Urinary bladder (tissue), 3 donors: ENCODE measurements at regions not wholly inside any gene's neighbourhood (a gene's known extent, or its start where the extent isn't known, plus 50 kb on each side); places are given as distances from the start of the nearest gene placed in this dataset.
"Not testable (repeated sequence)": the region's sequence is repeated elsewhere in the genome, so short reads cannot be mapped to it uniquely, and the experiment has no call there.

Source experiments
- DNase-seq: peaks from one replicate; pipeline ENCODE4 v3.0.0-alpha.2; 2015; ENCODE audit errors: extremely low spot score
- H3K27ac ChIP-seq: one replicate; pipeline ENCODE4 v1.5.1; 2013; ENCODE audit warnings: low read depth, mild to moderate bottlenecking, moderate library complexity
- H3K36me3 ChIP-seq: one replicate; pipeline ENCODE4 v1.6.1; 2013; ENCODE audit warnings: mild to moderate bottlenecking, moderate library complexity; ENCODE audit not compliant: insufficient read depth
- H3K4me1 ChIP-seq: one replicate; pipeline ENCODE4 v1.6.1; 2013; ENCODE audit warnings: mild to moderate bottlenecking, moderate library complexity; ENCODE audit not compliant: insufficient read depth
- H3K4me3 ChIP-seq: one replicate; pipeline ENCODE4 v1.5.1; 2013; ENCODE audit warnings: low read depth, low read length
- WGBS: extraction: QIAGEN DNeasy Blood & Tissue Kit; methylation state at CpG from one replicate; pipeline ENCODE4 v1.1.7; 2013; 5-methylcytosine and 5-hydroxymethylcytosine counted together
- donor health status: healthy with polysubstance abuse.
- donor health status: healthy.

DNA sequence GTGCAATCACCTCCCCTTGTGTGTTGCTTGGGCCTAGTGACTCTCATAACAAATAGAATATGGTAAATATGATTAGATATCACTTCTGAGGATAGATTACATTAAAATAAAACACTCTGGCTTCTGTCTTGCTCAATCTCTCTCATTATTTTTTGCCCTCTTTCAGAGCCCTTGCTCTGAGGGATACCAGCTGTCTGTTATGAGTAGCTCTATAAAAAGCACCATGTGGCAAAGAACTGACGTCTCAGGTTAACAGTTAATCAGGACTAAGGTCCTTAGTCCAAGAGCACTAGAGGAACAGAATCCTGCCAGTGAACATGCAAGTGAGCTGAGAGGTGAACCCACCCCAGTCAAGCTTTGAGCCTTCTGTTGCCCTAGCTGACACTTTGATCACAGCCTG, 402.2 kb upstream of the HTR1E start:
- Histone ChIP-seq H3K27ac (no peak overlapping the region), H3K4me3 (no peak overlapping the region), H3K36me3 (no peaks in the 10 kb centered on the region), H3K4me1 (no peaks in the 10 kb centered on the region)
- no peak for DNase-seq
- WGBS, result 16% methylated on average over 1 of the region's 1 CpG

DNA sequence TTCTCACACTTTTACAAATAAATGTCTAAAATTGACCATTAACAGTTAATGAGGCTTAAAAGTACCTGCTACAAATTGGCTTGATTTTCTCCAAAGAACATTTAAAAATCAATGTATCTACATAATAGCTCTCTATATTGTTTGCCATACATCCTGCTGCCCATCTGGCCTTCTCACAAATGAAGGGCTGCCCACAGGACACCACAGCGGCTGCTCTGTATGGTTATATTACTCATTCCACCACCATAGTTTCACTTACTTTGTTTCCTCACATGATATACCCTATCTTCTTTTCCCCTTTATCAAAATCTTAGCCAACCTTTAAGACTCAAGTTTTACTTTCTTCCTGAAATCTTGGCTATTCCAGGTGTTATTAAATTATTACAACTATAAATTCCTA, 407.7 kb upstream of the HTR1E start:
- no peaks in the 10 kb centered on the region for H3K4me1 ChIP-seq
- no peaks in the 10 kb centered on the region for H3K36me3 ChIP-seq
- 90% methylated on average over 1 of the region's 1 CpG for WGBS

DNA sequence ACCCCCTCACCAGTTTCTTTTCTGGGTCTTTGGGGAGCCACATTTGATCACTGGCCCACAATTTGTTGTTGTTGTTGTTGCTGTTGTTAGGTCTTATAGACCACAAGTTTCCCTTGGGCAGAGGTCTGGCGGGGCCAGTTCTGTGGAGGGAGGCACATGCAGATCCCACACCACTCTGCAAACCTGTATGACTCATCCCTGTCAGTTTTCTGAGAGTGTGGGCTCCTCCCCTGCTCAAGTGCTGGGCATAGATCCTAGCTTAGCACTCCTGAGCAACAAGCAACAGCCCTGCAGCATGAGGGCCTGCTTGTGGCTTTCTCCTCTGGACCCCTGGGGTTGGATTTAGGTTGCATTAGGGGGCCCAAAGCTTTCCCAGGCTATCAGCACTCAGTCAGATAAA, 411.1 kb upstream of the HTR1E start:
- 36% methylated on average over 1 of the region's 1 CpG for WGBS
- no peaks in the 10 kb centered on the region for H3K36me3 ChIP-seq
- H3K27ac ChIP-seq, result no peak overlapping the region
- no peak for DNase-seq
- no peak overlapping the region for H3K4me3 ChIP-seq
- H3K4me1 ChIP-seq, result no peaks in the 10 kb centered on the region

More for the DNA sequence above, 407.7 kb upstream of the HTR1E start:
- Histone ChIP-seq H3K4me3 (no peak overlapping the region), H3K27ac (no peak overlapping the region)
- no peak for DNase-seq

GRCh38 chr6:86516087-86516486, 421.2 kb upstream of the HTR1E start:
- Histone ChIP-seq H3K4me3 (no peak overlapping the region), H3K4me1 (no peaks in the 10 kb centered on the region), H3K36me3 (no peaks in the 10 kb centered on the region), H3K27ac (no peak overlapping the region)
- WGBS, result 75% methylated on average over 4 of the region's 4 CpGs
- DNase-seq, result no peak

DNA sequence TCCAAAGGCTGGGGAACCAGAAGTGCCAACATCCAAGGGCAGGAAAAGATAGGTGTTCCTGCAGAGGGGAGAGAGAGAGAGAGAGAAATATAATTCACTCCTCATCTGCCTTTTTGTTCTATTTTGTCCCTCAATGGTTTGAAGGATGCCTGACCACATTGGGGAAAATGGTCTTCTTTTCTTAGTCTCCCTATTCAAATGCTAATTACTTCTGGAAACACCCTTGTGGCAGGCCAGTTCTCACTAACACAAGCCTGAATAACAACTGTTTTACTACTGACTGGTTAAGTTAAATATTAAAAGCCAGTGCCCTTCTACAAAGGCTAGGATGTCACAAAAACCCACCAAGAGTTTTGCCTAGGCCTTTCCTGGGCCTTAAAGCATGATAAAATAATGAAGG, 425.4 kb upstream of the HTR1E start:
- Histone ChIP-seq H3K4me1 (no peaks in the 10 kb centered on the region), H3K27ac (no peak overlapping the region), H3K36me3 (no peaks in the 10 kb centered on the region), H3K4me3 (no peak overlapping the region)
- no peak for DNase-seq

DNA sequence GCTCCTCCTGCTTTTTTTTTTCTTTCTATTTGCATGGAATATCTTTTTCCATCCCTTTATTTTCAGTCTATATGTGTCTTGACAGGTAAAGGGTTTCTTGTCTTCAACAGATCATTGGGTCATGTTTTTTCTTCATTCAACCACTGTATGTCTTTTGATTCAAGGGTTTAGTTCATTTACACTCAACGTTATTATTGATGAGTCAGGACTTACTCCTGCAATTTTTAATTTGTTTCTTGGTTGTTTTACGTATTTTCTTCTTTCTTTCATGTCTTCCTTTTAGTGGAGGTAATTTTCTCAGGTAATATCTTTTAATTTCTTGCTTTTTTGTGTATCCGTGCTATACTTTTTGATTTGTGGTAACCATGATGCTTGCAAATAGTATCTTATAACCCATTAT, 429.1 kb upstream of the HTR1E start:
- 70% methylated on average over 3 of the region's 3 CpGs for WGBS
- DNase-seq, result no peak
- Histone ChIP-seq H3K36me3 (no peaks in the 10 kb centered on the region), H3K27ac (no peak overlapping the region), H3K4me3 (no peak overlapping the region), H3K4me1 (no peaks in the 10 kb centered on the region)

DNA sequence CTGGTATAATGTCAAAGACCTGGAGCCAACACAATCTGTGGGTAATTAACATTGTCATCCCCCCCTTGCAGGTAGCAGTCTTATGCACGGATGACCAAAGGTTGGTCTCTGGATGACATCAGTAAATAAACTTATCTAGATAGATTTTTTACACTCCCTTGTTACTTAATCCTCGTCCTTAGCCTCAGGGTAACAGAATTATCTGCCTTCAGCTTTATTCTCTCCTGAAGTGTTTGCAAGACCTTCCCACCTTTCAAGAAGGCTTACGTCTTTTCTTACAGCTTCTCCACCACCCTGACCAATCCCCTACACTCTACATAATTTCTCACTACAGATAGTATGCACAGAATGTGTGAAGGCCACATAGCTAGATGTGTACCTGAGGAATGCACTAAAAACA, 434.8 kb upstream of the HTR1E start:
- H3K4me1 ChIP-seq, result no peaks in the 10 kb centered on the region
- no peak overlapping the region for H3K4me3 ChIP-seq
- DNase-seq, result no peak
- H3K36me3 ChIP-seq, result no peaks in the 10 kb centered on the region
- 52% methylated on average over 3 of the region's 3 CpGs for WGBS
- no peak overlapping the region for H3K27ac ChIP-seq

DNA sequence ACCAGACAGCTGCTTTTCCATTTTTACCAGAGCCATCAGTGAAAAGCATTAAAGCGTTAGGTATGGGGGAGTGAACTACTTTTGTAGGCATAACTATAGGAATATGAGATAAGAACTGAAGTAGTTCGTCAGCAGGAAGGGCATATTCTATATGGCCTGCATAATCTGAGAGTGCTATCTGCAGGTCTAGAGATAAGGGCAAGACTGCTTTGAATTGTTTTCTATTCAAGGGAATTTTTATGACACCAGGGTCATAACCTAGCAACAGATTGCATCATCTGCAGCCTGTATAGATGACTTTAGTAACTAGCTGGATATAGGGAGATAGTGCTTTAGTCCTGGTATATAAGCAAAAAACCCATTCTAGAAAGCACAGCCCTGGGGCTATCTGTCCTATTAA, 437.3 kb upstream of the HTR1E start:
- H3K36me3 ChIP-seq, result no peaks in the 10 kb centered on the region
- no peak overlapping the region for H3K4me3 ChIP-seq
- H3K4me1 ChIP-seq, result no peaks in the 10 kb centered on the region
- no peak for DNase-seq
- H3K27ac ChIP-seq, result no peak overlapping the region
- 11% methylated on average over 2 of the region's 2 CpGs for WGBS

GRCh38 chr6:86489042-86489441, 448.3 kb upstream of the HTR1E start:
- WGBS, result 44% methylated on average over 3 of the region's 3 CpGs
- not testable (repeated sequence) for H3K4me1 ChIP-seq, H3K36me3 ChIP-seq, DNase-seq, H3K27ac ChIP-seq, H3K4me3 ChIP-seq

- no peak overlapping the region for H3K4me3 ChIP-seq
- WGBS, result 89% methylated on average over 2 of the region's 2 CpGs
- H3K4me1 ChIP-seq, result no peaks in the 10 kb centered on the region
Measured at GRCh38 chr6:86487660-86488221, 449.6 kb upstream of the HTR1E start.

DNA sequence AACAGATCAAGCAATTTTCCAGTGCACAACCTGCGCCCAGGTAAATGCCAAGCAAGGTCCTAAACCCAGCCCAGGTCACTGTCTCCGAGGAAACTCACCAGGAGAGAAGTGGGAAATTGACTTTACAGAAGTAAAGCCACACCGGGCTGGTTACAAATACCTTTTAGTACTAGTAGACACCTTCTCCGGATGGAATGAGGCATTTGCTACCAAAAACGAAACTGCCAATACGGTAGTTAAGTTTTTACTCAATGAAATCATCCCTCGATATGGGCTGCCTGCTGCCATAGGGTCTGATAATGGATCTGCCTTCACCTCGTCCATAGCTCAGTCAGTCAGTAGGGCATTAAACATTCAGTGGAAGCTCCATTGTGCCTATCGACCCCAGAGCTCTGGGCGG, 459.0 kb upstream of the HTR1E start:
- DNase-seq, H3K27ac ChIP-seq, H3K4me3 ChIP-seq, H3K36me3 ChIP-seq, H3K4me1 ChIP-seq: not testable (repeated sequence)
- 88% methylated on average over 10 of the region's 10 CpGs for WGBS

More at GRCh38 chr6:86487660-86488221, 449.6 kb upstream of the HTR1E start:
- no peak for DNase-seq
- no peaks in the 10 kb centered on the region for H3K36me3 ChIP-seq
- H3K27ac ChIP-seq, result no peak overlapping the region

DNA sequence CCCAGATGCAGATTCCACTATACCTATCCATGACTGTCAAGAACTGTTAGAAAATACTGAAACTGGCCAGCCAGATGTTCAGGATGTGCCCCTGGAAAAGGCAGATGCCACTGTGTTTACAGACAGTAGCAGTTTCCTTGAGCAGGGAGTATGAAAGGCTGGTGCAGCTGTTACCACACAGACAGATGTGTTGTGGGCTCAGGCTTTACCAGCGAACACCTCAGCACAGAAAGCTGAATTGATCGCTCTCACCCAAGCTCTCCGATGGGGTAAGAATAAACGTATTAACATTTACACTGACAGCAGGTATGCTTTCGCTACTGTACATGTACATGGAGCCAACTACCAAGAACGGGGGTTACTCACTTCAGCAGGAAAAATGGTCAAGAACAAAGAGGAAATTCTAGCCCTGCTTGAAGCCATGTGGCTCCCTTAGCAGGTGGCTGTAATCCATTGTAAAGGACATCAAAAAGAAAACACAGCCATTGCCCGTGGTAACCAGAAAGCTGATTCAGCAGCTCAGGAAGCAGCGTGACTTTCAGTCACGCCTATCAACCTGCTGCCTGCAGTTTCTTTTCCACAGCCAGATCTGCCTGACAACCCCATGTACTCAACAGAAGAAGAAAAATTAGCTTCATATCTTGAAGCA, 459.7 kb upstream of the HTR1E start:
- Histone ChIP-seq H3K36me3 (no peaks in the 10 kb centered on the region), H3K27ac (no peak overlapping the region), H3K4me3 (no peak overlapping the region), H3K4me1 (no peaks in the 10 kb centered on the region)
- 54% methylated on average over 9 of the region's 9 CpGs for WGBS
- peak; percentile 13 for DNase-seq

DNA sequence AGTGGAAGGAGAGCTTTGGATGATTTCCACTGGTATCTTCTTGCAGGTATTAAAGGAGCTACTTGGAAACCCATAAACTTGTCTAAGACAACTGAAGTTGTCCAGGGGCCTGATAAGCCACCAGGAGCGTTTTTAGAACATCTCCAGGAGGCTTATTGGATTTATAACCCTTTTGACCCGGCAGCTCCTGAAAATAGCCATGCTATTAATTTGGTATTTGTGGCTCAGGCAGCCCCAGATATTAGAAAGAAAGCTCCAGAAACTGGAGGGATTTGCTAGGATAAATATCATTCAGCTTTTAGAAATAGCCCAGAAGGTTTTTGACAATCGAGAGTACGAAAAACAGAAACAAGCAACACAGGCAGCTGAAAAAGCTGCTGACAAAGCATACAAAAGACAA, 461.0 kb upstream of the HTR1E start:
- DNase-seq, result no peak
- Histone ChIP-seq H3K4me1 (no peaks in the 10 kb centered on the region), H3K4me3 (no peak overlapping the region), H3K36me3 (no peaks in the 10 kb centered on the region), H3K27ac (no peak overlapping the region)
- 26% methylated on average over 4 of the region's 4 CpGs for WGBS

DNA sequence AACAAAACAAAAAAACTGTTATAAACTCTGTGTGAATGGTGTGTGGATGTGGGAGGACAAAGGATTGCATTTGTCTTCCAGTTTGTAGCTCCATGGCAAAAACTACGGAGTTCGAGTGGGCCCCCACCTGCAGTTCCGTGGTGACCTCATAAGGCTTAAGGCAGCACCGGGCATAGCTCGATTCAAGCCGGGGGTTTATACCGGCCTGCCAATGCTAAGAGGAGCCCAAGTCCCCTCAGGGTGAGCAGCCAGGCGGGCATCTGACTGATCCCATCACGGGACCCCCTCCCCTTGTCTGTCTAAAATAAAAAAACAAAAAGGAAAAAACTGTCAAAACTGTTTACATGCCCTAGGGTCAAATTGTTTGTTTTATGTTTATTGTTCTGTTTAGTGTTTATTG, 463.2 kb upstream of the HTR1E start:
- DNase-seq, result no peak
- H3K4me3 ChIP-seq, result no peak overlapping the region
- H3K27ac ChIP-seq, result no peak overlapping the region
- 79% methylated on average over 9 of the region's 9 CpGs for WGBS
- H3K36me3 ChIP-seq, result no peaks in the 10 kb centered on the region
- no peaks in the 10 kb centered on the region for H3K4me1 ChIP-seq

DNA sequence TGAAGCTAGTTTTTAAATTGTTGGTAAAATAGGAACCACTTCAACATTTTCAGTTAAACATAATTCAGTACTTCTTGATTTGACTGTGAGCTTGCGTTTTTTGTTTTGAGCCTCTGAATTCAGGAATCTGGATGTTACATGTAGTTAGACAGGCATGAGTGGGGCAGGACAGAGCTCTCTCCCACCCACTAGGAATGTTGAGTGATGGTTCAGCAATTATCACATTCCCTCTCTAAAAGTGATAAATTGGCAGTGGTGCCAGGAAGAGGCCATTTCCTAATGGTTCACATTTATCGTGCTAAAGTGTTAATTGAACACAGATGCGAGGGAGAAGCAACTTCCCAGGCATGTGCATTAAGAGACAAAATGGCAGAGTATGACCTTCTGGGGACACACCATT, 465.5 kb upstream of the HTR1E start:
- WGBS, result 49% methylated on average over 3 of the region's 3 CpGs
- DNase-seq, result no peak
- no peak overlapping the region for H3K4me3 ChIP-seq
- H3K36me3 ChIP-seq, result no peaks in the 10 kb centered on the region
- no peak overlapping the region for H3K27ac ChIP-seq
- H3K4me1 ChIP-seq, result no peaks in the 10 kb centered on the region
